Right ventricle myocardium inferior (tissue), 1 donor: ENCODE measurements at regions not wholly inside any gene's neighbourhood (a gene's known extent, or its start where the extent isn't known, plus 50 kb on each side); places are given as distances from the start of the nearest gene placed in this dataset.

Source experiments
- ATAC-seq: fragments of 200-7000 bp; cut with Tn5 transposase; one replicate; pipeline ENCODE4 v1.9.1; 2020; ENCODE audit warnings: mild to moderate bottlenecking, moderate library complexity
- DNase-seq: peaks from one replicate; pipeline ENCODE4 v3.0.0; 2021; ENCODE audit errors: missing footprints
- intact Hi-C: fragments of 100-400 bp; cut with DNase I; formaldehyde crosslinking; loops from one replicate; pipeline ENCODE4 v1.11.0; 2022
- donor health status: DM: no; HTN: yes; CAD: no; lungs with severe emphysema.

DNA sequence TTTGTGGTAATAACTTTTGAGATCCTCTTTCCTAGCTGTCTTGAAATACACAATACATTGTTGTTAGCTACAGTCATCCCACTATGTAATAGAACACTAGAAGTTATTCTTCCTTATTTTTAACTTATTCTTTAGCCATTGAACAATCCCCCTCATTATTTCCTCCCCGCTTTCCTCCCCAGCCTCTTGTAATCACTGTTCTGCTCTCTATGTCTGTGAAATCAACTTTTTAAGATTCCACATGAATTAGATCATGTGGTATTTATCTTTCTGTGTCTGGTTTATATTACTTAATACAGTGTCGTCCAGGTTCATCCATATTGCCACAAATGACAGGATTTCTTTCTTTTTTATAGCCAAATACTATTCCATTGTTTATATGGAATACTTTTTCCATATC lies 72.9 kb downstream of the SLC10A2 start:
- intact Hi-C loops: no loop called here
- DNase-seq (no peak), ATAC-seq (no peak)

DNA sequence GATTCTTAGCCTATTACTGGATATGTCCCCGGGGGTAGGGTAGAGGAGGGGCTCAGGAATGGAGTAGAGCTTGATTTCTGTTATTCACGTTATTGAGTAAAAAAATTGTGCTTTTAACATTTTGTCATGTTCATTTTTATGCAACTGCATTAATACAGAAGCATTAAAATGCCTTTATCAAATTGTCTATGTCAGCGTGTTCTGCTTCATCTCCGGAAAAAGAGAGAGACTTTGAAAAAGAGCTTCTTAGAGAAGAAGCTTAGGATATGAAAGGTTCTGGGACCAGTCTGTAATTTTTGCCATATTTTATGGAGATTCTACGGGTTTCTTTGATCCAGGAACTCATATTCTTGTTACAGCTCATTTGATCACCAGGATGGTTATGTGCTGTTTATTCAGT lies 82.0 kb downstream of the SLC10A2 start:
- ATAC-seq: no peak
- no peak for DNase-seq
- intact Hi-C loops: no loop called here

DNA sequence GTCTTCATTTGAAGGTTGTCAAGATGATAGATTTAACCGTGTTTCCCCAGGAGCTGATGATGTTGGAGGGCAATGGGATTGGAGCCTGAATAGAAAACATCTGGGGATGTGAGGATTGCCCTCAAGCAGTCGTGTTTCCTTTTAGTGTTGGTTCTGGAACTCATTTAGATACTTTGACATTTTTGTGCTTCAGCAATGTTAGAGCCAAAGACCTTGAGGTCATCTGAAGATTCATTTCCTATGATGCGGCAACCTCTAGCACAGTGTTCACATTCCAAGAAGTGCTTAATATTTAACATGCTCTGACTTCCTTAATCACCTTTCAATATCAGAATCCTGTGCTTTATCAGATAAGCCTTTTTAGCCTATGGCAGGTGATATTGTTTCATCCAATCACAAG lies 82.7 kb downstream of the SLC10A2 start:
- intact Hi-C loops: no loop called here
- no peak for DNase-seq
- ATAC-seq: no peak

GRCh38 chr13:102980331-102980982 lies 85.8 kb downstream of the SLC10A2 start:
- DNase-seq (no peak), ATAC-seq (no peak)
- intact Hi-C loops: no loop called here

GRCh38 chr13:102978168-102978567 lies 88.0 kb downstream of the SLC10A2 start:
- ATAC-seq (no peak), DNase-seq (no peak)
- intact Hi-C loops: no loop called here

- ATAC-seq (no peak), DNase-seq (no peak)
- intact Hi-C loops: no loop called here
Observed at GRCh38 chr13:102977471-102977870, 88.7 kb downstream of the SLC10A2 start.

DNA sequence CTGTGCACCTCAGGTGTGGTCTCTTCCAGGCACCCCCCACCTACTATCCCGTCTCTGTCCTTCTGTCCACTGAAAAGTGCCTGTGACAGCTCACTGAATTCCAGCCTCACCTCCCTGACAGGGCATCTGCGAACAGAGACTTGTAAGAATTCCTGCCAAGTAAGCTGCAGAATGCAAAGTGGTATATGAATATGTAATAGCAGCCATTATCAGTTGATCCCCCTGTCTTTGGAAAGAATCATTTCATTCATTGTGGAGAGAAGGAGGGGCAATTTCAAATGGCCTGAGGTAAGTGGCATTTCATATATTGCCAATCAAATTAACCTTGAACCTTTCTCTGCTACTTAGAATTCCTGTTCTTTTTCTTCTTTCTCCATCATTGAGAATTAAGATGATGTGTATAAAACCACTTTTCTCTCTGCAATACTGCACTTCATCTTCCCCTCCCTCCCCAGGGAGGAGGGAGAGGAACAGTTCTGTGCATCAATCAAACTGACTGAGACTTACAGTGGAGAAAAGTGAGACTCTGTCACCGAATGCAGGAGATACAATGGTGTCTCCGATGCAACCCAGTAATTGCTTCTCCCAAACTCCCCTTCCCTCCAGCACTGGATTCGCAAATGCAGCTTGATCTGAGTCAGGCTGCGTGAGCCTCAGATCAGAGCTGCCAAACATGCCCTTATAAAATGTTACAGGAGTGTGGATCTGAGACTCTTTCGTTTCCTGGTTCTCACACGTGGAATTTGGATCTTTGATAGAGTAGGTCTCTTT lies 91.7 kb downstream of the SLC10A2 start:
- DNase-seq (no peak), ATAC-seq (no peak)
- intact Hi-C loops: no loop called here

GRCh38 chr13:102972191-102972590 lies 94.0 kb downstream of the SLC10A2 start:
- no peak for DNase-seq
- intact Hi-C loops: no loop called here
- no peak for ATAC-seq

- DNase-seq (no peak), ATAC-seq (no peak)
- intact Hi-C loops: no loop called here
Observed at GRCh38 chr13:102970542-102970941, 95.7 kb downstream of the SLC10A2 start.

DNA sequence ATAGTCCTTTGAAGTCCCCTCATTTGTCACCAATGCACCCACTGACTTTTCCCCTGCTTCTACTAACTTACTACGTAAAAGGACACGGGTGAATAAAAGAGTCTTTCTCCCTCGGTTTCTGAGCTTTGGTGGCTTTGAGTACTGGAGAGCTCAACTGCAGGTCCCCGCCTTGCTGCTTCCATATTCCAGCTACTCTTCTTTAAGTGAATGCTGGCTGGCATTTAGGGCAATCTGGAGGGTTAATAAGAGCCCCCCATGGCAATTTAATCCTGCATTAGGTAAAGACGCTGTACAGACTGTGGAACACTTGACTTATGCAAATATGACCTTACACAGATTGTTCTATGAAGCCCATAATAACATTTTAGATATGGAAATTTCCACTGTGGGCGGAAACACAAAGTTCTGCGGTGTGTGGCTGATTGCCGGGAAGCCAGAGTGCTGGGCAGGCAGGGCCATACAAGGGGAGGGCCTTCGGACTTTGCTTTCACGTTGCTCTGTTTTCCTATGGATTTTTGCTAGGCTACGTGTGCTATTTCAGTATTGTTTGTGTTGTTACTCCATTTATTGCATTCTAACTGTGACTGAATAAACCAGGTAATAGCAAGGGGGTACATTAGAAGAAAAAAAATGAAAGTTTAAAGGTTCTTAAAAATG lies 97.5 kb downstream of the SLC10A2 start:
- intact Hi-C loops: no loop called here
- no peak for DNase-seq
- no peak for ATAC-seq

GRCh38 chr13:102965802-102966201 lies 100.4 kb downstream of the SLC10A2 start:
- intact Hi-C loops: no loop called here
- ATAC-seq (no peak), DNase-seq (no peak)

GRCh38 chr13:102962430-102962829 lies 103.8 kb downstream of the SLC10A2 start:
- DNase-seq: no peak
- no peak for ATAC-seq
- intact Hi-C loops: no loop called here

- ATAC-seq: no peak
- DNase-seq: no peak
- intact Hi-C loops: no loop called here
Observed at GRCh38 chr13:102960959-102961358, 105.3 kb downstream of the SLC10A2 start.

- intact Hi-C loops: no loop called here
- ATAC-seq (no peak), DNase-seq (no peak)
Observed at GRCh38 chr13:102956449-102956848, 109.8 kb downstream of the SLC10A2 start.

- intact Hi-C loops: no loop called here
- DNase-seq (no peak), ATAC-seq (no peak)
Observed at GRCh38 chr13:102954350-102954749, 108.5 kb downstream of the ERCC5 start.

GRCh38 chr13:102951808-102952207 lies 106.0 kb downstream of the ERCC5 start:
- intact Hi-C loops: no loop called here
- DNase-seq (peak; percentile 64), ATAC-seq (peak; percentile 44)

DNA sequence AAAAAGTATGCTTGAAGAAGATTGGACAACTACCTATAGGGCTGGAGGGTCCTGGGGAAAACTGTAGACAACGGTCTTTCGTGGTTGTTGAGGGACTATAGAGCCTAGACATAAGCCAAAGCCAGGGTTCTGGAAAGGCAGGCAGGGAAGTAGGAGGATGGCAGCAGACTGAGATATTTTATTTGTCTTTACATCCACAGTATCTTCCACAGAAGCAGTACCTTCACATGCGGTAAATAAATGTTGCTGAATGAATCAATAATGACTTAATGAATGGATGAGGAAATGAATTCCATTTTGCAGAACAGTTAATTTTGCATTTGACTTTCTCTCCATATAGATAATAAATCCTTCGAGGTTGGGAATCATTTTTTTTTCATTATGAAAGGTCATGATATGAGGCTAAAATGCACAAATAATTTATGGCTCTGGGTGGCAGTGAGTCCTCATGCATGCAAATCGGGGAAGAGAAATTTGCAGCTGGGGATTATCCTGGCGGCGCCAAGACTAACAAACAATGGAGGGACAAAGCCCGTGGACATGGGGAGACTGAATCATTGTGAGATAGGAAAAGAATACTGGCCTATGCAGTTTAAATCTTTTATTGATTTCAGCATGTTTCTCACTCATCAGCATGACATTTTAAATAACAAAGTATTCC lies 102.0 kb downstream of the ERCC5 start:
- peak; percentile 57 for ATAC-seq
- DNase-seq: no peak
- intact Hi-C loops: no loop called here

DNA sequence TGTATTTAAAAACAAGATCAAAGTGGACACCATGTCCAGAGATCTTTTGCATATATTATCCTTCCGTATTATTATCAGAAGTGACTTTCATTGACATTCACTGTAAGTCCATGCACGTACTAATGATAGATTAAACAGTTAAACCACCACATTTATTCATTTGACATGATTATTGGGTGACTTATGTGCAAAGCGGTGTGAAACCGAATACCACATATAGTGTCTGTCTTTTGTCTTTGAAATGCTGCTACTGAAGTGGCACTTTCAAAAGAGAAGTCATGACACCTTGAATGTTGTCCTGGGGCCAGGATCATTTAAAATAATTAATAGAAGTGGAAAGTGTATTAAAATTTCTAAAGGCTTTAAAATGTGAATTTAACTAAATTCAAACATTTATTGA lies 100.1 kb downstream of the ERCC5 start:
- no peak for DNase-seq
- intact Hi-C loops: no loop called here
- no peak for ATAC-seq

- no peak for DNase-seq
- ATAC-seq: no peak
- intact Hi-C loops: no loop called here
Observed at GRCh38 chr13:102945324-102945815, 99.5 kb downstream of the ERCC5 start.

GRCh38 chr13:102944821-102945220 lies 99.0 kb downstream of the ERCC5 start:
- intact Hi-C loops: no loop called here
- no peak for DNase-seq
- ATAC-seq: no peak
